ENCODE measurements at regions not wholly inside any gene's neighbourhood (a gene's known extent, or its start where the extent isn't known, plus 50 kb on each side); places are given as distances from the start of the nearest gene placed in this dataset.

- TF ChIP-seq EZH2 (IDR thresholded peaks at IDR 0.05; ENCODE audit: low read depth, unreplicated experiment) (no peak), JUNB (IDR thresholded peaks at IDR 0.05; ENCODE audit: unreplicated experiment) (no peak), POLR2AphosphoS5 (IDR thresholded peaks at IDR 0.05; ENCODE audit: low read depth) (no peak), EZH2phosphoT487 (IDR thresholded peaks at IDR 0.05; ENCODE audit: unreplicated experiment) (no peak), STAT1 (IDR thresholded peaks at IDR 0.05; ENCODE audit: unreplicated experiment) (no peak), ZNF114 (CRISPR knock-in tag; IDR thresholded peaks at IDR 0.05) (no peak), REST (IDR thresholded peaks at IDR 0.05; ENCODE audit: unreplicated experiment) (no peak), ETS1 (IDR thresholded peaks at IDR 0.05) (no peak), CREB1 (CRISPR knock-in tag; IDR thresholded peaks at IDR 0.05; ENCODE audit: low read depth) (no peak), ZNF331 (CRISPR knock-in tag; IDR thresholded peaks at IDR 0.05; ENCODE audit: low read depth) (no peak), NANOG (IDR thresholded peaks at IDR 0.05; ENCODE audit: borderline replicate concordance) (no peak)
- TF ChIP-seq, protein P1, sequence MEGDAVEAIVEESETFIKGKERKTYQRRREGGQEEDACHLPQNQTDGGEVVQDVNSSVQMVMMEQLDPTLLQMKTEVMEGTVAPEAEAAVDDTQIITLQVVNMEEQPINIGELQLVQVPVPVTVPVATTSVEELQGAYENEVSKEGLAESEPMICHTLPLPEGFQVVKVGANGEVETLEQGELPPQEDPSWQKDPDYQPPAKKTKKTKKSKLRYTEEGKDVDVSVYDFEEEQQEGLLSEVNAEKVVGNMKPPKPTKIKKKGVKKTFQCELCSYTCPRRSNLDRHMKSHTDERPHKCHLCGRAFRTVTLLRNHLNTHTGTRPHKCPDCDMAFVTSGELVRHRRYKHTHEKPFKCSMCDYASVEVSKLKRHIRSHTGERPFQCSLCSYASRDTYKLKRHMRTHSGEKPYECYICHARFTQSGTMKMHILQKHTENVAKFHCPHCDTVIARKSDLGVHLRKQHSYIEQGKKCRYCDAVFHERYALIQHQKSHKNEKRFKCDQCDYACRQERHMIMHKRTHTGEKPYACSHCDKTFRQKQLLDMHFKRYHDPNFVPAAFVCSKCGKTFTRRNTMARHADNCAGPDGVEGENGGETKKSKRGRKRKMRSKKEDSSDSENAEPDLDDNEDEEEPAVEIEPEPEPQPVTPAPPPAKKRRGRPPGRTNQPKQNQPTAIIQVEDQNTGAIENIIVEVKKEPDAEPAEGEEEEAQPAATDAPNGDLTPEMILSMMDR (conservative IDR thresholded peaks at IDR 0.05; ENCODE audit: low read depth in 2 of 2): no peak
- TF ChIP-seq, protein P2, sequence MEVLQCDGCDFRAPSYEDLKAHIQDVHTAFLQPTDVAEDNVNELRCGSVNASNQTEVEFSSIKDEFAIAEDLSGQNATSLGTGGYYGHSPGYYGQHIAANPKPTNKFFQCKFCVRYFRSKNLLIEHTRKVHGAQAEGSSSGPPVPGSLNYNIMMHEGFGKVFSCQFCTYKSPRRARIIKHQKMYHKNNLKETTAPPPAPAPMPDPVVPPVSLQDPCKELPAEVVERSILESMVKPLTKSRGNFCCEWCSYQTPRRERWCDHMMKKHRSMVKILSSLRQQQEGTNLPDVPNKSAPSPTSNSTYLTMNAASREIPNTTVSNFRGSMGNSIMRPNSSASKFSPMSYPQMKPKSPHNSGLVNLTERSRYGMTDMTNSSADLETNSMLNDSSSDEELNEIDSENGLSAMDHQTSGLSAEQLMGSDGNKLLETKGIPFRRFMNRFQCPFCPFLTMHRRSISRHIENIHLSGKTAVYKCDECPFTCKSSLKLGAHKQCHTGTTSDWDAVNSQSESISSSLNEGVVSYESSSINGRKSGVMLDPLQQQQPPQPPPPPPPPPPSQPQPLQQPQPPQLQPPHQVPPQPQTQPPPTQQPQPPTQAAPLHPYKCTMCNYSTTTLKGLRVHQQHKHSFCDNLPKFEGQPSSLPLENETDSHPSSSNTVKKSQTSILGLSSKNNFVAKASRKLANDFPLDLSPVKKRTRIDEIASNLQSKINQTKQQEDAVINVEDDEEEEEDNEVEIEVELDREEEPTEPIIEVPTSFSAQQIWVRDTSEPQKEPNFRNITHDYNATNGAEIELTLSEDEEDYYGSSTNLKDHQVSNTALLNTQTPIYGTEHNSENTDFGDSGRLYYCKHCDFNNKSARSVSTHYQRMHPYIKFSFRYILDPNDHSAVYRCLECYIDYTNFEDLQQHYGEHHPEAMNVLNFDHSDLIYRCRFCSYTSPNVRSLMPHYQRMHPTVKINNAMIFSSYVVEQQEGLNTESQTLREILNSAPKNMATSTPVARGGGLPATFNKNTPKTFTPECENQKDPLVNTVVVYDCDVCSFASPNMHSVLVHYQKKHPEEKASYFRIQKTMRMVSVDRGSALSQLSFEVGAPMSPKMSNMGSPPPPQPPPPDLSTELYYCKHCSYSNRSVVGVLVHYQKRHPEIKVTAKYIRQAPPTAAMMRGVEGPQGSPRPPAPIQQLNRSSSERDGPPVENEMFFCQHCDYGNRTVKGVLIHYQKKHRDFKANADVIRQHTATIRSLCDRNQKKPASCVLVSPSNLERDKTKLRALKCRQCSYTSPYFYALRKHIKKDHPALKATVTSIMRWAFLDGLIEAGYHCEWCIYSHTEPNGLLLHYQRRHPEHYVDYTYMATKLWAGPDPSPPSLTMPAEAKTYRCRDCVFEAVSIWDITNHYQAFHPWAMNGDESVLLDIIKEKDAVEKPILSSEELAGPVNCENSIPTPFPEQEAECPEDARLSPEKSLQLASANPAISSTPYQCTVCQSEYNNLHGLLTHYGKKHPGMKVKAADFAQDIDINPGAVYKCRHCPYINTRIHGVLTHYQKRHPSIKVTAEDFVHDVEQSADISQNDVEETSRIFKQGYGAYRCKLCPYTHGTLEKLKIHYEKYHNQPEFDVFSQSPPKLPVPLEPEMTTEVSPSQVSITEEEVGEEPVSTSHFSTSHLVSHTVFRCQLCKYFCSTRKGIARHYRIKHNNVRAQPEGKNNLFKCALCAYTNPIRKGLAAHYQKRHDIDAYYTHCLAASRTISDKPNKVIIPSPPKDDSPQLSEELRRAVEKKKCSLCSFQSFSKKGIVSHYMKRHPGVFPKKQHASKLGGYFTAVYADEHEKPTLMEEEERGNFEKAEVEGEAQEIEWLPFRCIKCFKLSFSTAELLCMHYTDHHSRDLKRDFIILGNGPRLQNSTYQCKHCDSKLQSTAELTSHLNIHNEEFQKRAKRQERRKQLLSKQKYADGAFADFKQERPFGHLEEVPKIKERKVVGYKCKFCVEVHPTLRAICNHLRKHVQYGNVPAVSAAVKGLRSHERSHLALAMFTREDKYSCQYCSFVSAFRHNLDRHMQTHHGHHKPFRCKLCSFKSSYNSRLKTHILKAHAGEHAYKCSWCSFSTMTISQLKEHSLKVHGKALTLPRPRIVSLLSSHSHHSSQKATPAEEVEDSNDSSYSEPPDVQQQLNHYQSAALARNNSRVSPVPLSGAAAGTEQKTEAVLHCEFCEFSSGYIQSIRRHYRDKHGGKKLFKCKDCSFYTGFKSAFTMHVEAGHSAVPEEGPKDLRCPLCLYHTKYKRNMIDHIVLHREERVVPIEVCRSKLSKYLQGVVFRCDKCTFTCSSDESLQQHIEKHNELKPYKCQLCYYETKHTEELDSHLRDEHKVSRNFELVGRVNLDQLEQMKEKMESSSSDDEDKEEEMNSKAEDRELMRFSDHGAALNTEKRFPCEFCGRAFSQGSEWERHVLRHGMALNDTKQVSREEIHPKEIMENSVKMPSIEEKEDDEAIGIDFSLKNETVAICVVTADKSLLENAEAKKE (CRISPR knock-in tag; IDR thresholded peaks at IDR 0.05): no peak
These were observed 58.8 kb downstream of the TMEM30B start for GRCh38 chr14:61222388-61222787.

All from GM23338 (cell line).